Mucosa of descending colon (tissue), 3 donors: ENCODE measurements at regions not wholly inside any gene's neighbourhood (a gene's known extent, or its start where the extent isn't known, plus 50 kb on each side); places are given as distances from the start of the nearest gene placed in this dataset.

ENCODE experiments used
- ATAC-seq: fragments of 200-7000 bp; cut with Tn5 transposase; one replicate; pipeline ENCODE4 v1.9.1; 2020; ENCODE audit warnings: mild to moderate bottlenecking, moderate library complexity
- DNase-seq, 3 donors: peaks; one replicate each; pipeline ENCODE4 v3.0.0-alpha.2; 2020
- H3K36me3 ChIP-seq: fragments of 200-600 bp; one replicate; pipeline ENCODE4 v1.8.0; 2021; ENCODE audit warnings: low read depth, mild to moderate bottlenecking
- H3K4me1 ChIP-seq: fragments of 200-600 bp; one replicate; pipeline ENCODE4 v1.8.0; 2021; ENCODE audit warnings: low read depth, mild to moderate bottlenecking
- H3K4me3 ChIP-seq: fragments of 200-600 bp; one replicate; pipeline ENCODE4 v1.8.0; 2021; ENCODE audit warnings: mild to moderate bottlenecking
- H3K9me3 ChIP-seq: fragments of 200-600 bp; one replicate; pipeline ENCODE4 v1.8.0; 2021; ENCODE audit warnings: mild to moderate bottlenecking
- intact Hi-C, 2 donors: fragments of 100-400 bp; cut with DNase I in 1 of 2; cut with micrococcal nuclease in 1 of 2; formaldehyde crosslinking; loops; one replicate each; pipeline versions ENCODE4 v1.11.0 to v1.11.1; 2022; cut with DNase I, micrococcal nuclease
- TF ChIP-seq, protein P1 (sequence below): fragments of 200-600 bp; IDR thresholded peaks from one replicate; pipeline ENCODE4 v1.8.0; 2022; ENCODE audit warnings: antibody characterized with exemption, mild to moderate bottlenecking
- donor health status: DM: no; HTN: no; CAD: no; lungs with moderate emphysema.
- donor health status: DM: no; HTN: no; CAD: no.
- donor health status: DM: no; HTN: yes; CAD: no.

DNA sequence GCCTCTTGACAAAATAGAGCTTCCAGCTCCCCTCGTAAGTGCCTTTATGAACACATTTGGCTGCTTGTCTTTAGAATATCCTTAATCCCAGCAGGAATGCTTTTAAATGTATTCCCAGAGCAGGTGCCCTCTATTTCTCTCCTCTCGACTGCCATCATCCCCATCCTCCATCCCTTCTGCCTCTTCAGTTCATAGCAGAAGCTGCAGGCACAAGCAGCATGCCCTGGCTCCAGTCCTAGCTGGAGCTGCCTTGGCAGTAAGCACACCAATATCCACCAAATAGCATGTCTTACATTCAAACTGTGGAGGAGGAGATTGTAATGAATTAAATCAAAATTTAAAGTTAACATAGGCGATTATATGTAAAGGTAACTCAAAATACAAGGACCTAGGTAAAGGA is 891.3 kb upstream of the SLC39A10 start:
- H3K4me3 ChIP-seq, result no peak overlapping the region
- TF ChIP-seq, protein P1, sequence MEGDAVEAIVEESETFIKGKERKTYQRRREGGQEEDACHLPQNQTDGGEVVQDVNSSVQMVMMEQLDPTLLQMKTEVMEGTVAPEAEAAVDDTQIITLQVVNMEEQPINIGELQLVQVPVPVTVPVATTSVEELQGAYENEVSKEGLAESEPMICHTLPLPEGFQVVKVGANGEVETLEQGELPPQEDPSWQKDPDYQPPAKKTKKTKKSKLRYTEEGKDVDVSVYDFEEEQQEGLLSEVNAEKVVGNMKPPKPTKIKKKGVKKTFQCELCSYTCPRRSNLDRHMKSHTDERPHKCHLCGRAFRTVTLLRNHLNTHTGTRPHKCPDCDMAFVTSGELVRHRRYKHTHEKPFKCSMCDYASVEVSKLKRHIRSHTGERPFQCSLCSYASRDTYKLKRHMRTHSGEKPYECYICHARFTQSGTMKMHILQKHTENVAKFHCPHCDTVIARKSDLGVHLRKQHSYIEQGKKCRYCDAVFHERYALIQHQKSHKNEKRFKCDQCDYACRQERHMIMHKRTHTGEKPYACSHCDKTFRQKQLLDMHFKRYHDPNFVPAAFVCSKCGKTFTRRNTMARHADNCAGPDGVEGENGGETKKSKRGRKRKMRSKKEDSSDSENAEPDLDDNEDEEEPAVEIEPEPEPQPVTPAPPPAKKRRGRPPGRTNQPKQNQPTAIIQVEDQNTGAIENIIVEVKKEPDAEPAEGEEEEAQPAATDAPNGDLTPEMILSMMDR, result no peak
- DNase-seq (no peak), ATAC-seq (no peak)
- no peaks in the 10 kb centered on the region for H3K36me3 ChIP-seq
- no peaks in the 10 kb centered on the region for H3K4me1 ChIP-seq
- H3K9me3 ChIP-seq, result no peaks in the 10 kb centered on the region
- intact Hi-C loops, result no loop called here

DNA sequence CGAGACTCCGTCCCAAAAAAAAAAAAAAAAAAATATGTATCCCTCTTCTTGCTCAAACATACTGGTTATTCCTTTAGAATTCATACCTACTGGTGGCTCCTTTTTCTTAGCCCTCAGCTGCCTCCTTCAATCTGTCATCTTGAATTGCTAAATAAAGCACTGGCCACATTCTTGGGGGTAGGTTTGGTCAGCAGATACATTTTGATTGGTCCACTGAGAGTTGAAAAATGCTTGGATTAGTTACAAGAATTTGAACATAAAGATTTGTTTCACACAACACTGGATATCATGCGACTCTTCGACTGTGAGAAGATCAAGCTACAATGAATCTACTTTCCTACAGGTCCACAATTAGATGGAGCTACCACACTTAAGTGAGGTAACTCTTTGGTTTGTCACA is 906.1 kb upstream of the SLC39A10 start:
- H3K36me3 ChIP-seq, result no peaks in the 10 kb centered on the region
- DNase-seq, result no peak
- no peak for ATAC-seq
- intact Hi-C loops, result no loop called here
- H3K4me1 ChIP-seq, result no peaks in the 10 kb centered on the region
- H3K9me3 ChIP-seq, result no peaks in the 10 kb centered on the region
- TF ChIP-seq, protein P1, result no peak
- no peak overlapping the region for H3K4me3 ChIP-seq

DNA sequence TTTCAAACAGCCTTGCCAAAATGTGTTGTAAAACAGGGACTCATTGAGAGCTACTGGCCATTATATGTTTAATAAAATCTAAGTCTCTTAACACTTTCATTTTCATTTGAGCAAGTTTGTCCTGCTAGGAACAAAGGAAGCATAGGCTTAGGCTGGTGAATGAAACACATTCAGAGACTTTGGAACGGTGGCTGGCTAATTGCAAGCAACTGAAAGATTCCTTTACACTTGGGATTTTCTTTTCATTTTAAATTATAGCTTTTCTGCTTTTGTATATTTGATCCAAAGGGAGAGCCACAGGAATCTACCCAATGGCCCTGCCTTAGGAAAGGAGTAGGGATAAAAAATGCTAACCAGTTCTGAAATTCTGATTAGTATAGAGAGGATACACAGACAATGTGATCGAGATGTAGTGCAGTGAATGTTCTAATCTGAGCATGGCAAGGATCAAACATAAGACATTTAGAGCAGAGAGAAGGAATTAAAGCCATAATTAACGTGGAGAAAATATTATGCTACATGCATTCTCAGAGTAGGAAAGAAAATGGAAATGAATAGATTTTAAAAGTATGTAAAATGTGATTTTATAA is 911.4 kb upstream of the SLC39A10 start:
- TF ChIP-seq, protein P1, result no peak

DNA sequence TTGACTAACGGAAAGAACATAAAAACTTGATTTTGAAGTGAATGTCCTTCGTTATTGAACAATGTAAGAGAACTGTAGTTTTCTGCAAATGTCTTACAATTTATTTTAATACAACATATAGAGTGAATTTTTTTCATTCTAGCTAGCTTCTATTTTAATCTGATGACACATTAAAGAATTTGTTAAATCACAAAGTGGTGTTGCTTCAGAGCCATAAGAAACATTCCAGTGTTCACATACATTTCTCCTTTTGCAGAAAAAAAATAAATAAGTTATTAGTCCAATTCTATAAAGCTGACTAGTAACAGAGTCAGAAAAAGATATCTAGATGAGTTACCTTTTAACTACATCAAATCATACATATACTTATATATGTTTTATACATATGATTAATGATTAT is 914.3 kb upstream of the SLC39A10 start:
- TF ChIP-seq, protein P1, result no peak
- Histone ChIP-seq H3K9me3 (no peaks in the 10 kb centered on the region), H3K4me3 (no peak overlapping the region), H3K4me1 (no peaks in the 10 kb centered on the region), H3K36me3 (no peaks in the 10 kb centered on the region)
- intact Hi-C loops, result no loop called here
- ATAC-seq (no peak), DNase-seq (no peak)

More for the DNA sequence above, 911.4 kb upstream of the SLC39A10 start:
- H3K4me3 ChIP-seq, result no peak overlapping the region
- no peaks in the 10 kb centered on the region for H3K36me3 ChIP-seq
- no peak for DNase-seq
- H3K4me1 ChIP-seq, result no peaks in the 10 kb centered on the region
- ATAC-seq, result no peak
- intact Hi-C loops, result no loop called here
- H3K9me3 ChIP-seq, result no peaks in the 10 kb centered on the region

DNA sequence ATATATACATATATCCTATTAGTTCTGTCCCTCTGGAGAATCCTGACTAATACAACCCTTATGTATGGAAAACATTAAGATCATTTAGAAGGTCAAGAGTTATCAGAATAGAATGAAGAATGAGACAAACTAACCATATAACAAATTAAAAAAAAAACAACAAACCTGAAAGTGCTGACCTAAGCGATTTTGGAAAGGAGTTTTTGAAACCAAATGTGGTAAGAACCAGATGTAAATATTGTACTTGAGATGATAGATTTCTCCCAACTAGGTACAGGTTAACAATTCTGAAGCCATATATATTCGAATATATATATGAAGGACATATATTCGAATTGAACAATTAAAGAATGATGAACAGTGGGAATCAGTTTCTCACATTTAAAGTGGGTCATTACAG is 917.8 kb upstream of the SLC39A10 start:
- no peak overlapping the region for H3K4me3 ChIP-seq
- DNase-seq (no peak), ATAC-seq (no peak)
- H3K36me3 ChIP-seq, result no peaks in the 10 kb centered on the region
- intact Hi-C loops, result no loop called here
- H3K9me3 ChIP-seq, result no peaks in the 10 kb centered on the region
- H3K4me1 ChIP-seq, result no peaks in the 10 kb centered on the region
- TF ChIP-seq, protein P1, result no peak
